Keratinocyte (primary cell): ENCODE measurements at regions not wholly inside any gene's neighbourhood (a gene's known extent, or its start where the extent isn't known, plus 50 kb on each side); places are given as distances from the start of the nearest gene placed in this dataset.

Experiments used
- EZH2 ChIP-seq: IDR thresholded peaks from one replicate; pipeline ENCODE4 v1.6.1; 2012; ENCODE audit warnings: inconsistent platforms, mild to moderate bottlenecking, low read length, moderate library complexity
- TF ChIP-seq, protein P1 (sequence below), 3 experiments: IDR thresholded peaks in 1 of 3; conservative IDR thresholded peaks in 1 of 3; optimal IDR thresholded peaks in 1 of 3; 2 replicates in 2 of 3; 3 replicates in 1 of 3; pipeline versions ENCODE3 to v1.5.1; 2011; ENCODE audit warnings: low read length in 3 of 3, mild to moderate bottlenecking in 3 of 3, moderate library complexity in 2 of 3, control low read depth in 1 of 3, inconsistent platforms in 1 of 3; ENCODE audit not compliant: insufficient read depth in 2 of 3; ENCODE audit errors: extremely low read depth in 1 of 3

DNA sequence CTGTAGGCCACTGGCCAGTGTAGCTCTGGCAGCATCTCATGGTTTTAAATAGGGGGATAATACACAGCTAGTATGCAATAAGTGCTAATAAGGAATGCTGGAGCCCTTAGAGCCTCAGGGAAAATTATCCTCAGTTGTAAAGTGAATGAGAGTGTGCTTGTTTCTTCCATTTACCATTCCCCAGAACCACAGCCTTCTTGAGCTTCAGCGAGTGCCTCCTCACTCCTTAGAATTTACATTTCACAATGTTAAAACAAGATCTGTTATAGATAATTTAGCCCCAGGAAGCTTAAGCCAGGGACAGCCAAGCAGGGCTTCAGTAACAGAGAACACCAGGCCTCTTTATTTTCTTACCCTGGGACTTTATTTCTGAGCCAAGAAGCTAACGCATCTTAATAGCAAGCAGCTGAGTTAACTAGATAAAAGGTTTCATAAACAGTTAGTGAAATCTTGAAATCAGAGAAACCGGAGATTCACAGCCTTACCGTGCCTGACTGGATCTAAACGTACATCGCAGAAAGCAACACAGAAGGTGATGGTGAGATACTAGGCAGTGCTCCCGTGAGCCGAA, 535.2 kb downstream of the TDRD15 start:
- TF ChIP-seq, protein P1, sequence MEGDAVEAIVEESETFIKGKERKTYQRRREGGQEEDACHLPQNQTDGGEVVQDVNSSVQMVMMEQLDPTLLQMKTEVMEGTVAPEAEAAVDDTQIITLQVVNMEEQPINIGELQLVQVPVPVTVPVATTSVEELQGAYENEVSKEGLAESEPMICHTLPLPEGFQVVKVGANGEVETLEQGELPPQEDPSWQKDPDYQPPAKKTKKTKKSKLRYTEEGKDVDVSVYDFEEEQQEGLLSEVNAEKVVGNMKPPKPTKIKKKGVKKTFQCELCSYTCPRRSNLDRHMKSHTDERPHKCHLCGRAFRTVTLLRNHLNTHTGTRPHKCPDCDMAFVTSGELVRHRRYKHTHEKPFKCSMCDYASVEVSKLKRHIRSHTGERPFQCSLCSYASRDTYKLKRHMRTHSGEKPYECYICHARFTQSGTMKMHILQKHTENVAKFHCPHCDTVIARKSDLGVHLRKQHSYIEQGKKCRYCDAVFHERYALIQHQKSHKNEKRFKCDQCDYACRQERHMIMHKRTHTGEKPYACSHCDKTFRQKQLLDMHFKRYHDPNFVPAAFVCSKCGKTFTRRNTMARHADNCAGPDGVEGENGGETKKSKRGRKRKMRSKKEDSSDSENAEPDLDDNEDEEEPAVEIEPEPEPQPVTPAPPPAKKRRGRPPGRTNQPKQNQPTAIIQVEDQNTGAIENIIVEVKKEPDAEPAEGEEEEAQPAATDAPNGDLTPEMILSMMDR (optimal IDR thresholded peaks at IDR 0.05 in 1 of 3, IDR thresholded peaks at IDR 0.05 in 1 of 3, conservative IDR thresholded peaks at IDR 0.05 in 1 of 3; ENCODE audit: extremely low read depth in 1 of 3, insufficient read depth in 2 of 3, low read length in 3 of 3) = no peak
- TF ChIP-seq EZH2 = no peak
